Bronchial epithelial cell (primary cell): ENCODE measurements at regions not wholly inside any gene's neighbourhood (a gene's known extent, or its start where the extent isn't known, plus 50 kb on each side); places are given as distances from the start of the nearest gene placed in this dataset.

ENCODE experiments used
- DNase-seq: peaks from one replicate; pipeline ENCODE4 v3.0.0-alpha.2; 2010; ENCODE audit warnings: low read depth
- FAIRE-seq: peaks from 2 replicates; lab custom pipeline; 2011; peaks lifted over from hg19 to GRCh38; lab: Jason Lieb, UNC
- H3K27me3 ChIP-seq: 2 replicates; pipeline ENCODE4 v1.5.1; 2011; ENCODE audit warnings: low read length; ENCODE audit not compliant: control insufficient read depth, insufficient read depth
- H3K36me3 ChIP-seq: 2 replicates; pipeline ENCODE4 v1.5.1; 2011; ENCODE audit warnings: low read length; ENCODE audit not compliant: control insufficient read depth, insufficient read depth
- H3K4me3 ChIP-seq: 2 replicates; pipeline ENCODE4 v1.5.1; 2011; ENCODE audit warnings: mild to moderate bottlenecking, low read depth, low read length, control low read depth
- TF ChIP-seq, protein P1 (sequence below): IDR thresholded peaks from 2 replicates; pipeline ENCODE4 v1.5.1; 2011; ENCODE audit warnings: mild to moderate bottlenecking, moderate library complexity, low read length, control low read depth, inconsistent platforms; ENCODE audit not compliant: insufficient read depth, severe bottlenecking

DNA sequence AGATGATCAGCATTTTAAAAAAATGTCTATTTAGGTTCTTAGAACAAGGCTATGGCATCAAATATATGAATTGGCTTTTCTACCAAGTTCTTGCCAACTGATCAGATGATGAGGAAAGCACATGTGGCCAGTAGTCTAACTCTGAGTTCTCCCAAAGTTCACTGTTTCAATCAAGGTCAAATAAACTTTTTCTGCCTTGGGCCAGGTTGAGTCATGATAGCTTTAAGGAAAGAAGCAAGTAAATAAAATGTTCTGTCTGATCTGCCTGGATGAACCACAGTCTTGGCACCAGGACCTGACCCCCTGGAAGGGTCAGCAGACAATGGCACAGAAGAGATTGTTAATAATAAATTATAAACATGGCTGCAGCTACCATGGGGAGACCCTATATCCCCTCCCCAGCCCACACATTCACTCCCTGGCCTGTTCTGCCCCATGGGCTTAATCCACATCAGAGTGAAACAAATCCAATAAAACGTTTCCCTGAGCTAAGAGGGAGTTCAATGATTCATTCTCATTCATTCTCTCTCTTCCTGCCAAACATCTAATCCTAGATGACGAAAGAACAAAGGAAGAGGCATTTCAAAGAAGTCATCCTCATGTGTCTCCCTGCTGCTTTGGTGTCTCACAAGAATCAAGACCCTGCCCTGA is 661.6 kb downstream of the DHX35 start:
- TF ChIP-seq, protein P1, sequence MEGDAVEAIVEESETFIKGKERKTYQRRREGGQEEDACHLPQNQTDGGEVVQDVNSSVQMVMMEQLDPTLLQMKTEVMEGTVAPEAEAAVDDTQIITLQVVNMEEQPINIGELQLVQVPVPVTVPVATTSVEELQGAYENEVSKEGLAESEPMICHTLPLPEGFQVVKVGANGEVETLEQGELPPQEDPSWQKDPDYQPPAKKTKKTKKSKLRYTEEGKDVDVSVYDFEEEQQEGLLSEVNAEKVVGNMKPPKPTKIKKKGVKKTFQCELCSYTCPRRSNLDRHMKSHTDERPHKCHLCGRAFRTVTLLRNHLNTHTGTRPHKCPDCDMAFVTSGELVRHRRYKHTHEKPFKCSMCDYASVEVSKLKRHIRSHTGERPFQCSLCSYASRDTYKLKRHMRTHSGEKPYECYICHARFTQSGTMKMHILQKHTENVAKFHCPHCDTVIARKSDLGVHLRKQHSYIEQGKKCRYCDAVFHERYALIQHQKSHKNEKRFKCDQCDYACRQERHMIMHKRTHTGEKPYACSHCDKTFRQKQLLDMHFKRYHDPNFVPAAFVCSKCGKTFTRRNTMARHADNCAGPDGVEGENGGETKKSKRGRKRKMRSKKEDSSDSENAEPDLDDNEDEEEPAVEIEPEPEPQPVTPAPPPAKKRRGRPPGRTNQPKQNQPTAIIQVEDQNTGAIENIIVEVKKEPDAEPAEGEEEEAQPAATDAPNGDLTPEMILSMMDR, result no peak

DNA sequence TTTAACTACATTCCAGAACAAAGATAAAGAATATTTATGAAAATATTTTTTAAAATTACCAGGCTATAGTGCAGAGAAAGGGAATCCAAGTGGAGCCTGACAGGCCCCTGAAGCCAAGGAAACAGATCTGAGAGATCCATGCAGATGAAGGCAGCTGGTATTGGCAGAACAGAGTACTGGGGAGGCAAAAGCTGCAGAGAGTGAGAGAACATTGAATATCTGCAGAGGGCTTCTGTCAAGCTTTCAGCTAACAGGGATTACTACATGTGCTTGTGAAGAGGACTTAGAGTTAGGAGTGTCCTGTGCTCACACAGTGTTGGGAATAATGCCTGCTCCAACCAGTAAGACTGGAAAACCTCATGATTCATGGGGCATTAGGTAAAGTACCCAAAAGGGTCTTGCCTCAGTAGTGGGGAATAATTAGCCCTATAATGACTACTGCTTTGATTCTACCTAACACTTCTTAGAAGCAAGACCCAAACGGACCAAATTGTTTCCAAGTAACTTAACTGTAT is 657.2 kb downstream of the DHX35 start:
- Histone ChIP-seq H3K27me3 (no peaks in the 10 kb centered on the region), H3K36me3 (no peaks in the 10 kb centered on the region), H3K4me3 (no peak overlapping the region)
- no peak for FAIRE-seq
- TF ChIP-seq, protein P1, result no peak
- peak; percentile 53 for DNase-seq

More for the DNA sequence above, 661.6 kb downstream of the DHX35 start:
- FAIRE-seq (peak; percentile 58), DNase-seq (peak; percentile 73)
- H3K27me3 ChIP-seq, result no peaks in the 10 kb centered on the region
- H3K36me3 ChIP-seq, result no peaks in the 10 kb centered on the region
- no peak overlapping the region for H3K4me3 ChIP-seq

DNA sequence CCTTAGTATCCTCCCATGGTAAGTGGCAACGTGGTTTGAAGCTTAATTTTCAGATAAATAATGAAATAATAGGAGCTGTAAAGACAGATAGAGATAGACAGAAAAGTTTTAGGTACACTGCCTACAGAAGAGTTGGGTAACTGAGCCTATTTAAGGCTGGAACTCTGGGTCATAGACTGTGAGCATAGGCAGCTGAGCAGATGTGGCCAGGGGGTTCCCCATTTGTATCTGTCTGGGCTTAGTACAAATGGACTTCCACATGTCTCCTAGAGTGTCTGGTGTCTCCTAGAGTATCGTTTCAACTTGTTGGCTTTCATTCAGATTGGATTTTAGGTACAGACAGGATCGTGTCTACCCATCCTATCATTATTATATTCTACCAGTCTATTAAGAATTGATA is 649.8 kb downstream of the DHX35 start:
- DNase-seq, result no peak
- H3K36me3 ChIP-seq, result no peaks in the 10 kb centered on the region
- TF ChIP-seq, protein P1, result no peak
- no peak for FAIRE-seq
- H3K27me3 ChIP-seq, result no peaks in the 10 kb centered on the region
- H3K4me3 ChIP-seq, result no peak overlapping the region

DNA sequence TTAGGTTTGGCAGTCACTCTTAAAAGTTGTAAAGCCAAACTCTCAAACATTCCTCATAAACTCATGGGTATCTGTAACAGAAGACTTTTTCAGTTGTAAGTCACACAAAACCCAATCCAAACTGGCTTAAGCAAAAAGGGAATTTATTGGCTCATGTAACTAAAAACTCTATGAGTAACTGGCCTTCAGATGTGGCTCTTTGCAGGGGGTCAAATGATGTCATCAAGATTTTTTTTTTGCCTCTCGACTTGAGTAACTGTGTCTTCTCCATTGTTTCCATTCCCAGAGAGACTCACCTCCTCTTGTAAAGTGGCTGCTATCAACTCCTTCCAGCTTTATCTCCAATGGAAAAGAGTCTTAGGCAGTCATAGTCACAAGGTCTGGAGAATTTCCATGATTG is 645.0 kb downstream of the DHX35 start:
- peak; percentile 17 for DNase-seq
- FAIRE-seq, result no peak
- Histone ChIP-seq H3K36me3 (no peaks in the 10 kb centered on the region), H3K27me3 (no peaks in the 10 kb centered on the region), H3K4me3 (no peak overlapping the region)
- TF ChIP-seq, protein P1, result no peak

DNA sequence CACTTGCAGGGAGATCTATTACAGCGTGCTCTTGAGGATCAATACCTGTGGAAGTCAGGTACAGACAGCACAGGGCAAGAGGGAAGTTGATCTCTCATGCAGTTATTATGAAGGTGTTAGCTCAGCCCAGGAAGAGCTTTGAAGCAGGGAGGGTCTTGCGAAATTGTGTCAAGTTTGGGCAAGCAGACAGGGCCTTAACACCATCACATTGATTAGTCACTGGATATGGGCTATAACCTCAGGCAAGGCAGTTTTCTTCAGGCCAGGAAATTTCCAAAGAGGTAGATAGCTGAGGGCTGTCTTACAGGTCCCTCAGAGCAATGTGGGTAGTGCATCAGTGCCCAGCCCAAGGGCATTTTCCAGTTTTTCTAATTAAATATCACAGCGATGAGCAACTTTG is 643.8 kb downstream of the DHX35 start:
- peak; percentile 91 for FAIRE-seq

More for the DNA sequence above, 643.8 kb downstream of the DHX35 start:
- Histone ChIP-seq H3K4me3 (no peak overlapping the region), H3K36me3 (no peaks in the 10 kb centered on the region), H3K27me3 (no peaks in the 10 kb centered on the region)
- TF ChIP-seq, protein P1, result no peak
- DNase-seq, result peak; percentile 97
